Stimulated activated naive CD8-positive, alpha-beta T cell treated with anti-CD3 and anti-CD28 coated beads, Interleukin-15, Interleukin-2, amounts not matched to agents 100 ng/mL and 50 ng/mL, for 24 hours (primary cell): ENCODE measurements at regions not wholly inside any gene's neighbourhood (a gene's known extent, or its start where the extent isn't known, plus 50 kb on each side); places are given as distances from the start of the nearest gene placed in this dataset.

ENCODE experiments used
- H3K27ac Mint-ChIP-seq: one replicate; pipeline ENCODE4 v1.8.0; 2021; ENCODE audit warnings: mild to moderate bottlenecking, mixed read lengths
- H3K27me3 Mint-ChIP-seq: one replicate; pipeline ENCODE4 v1.8.0; 2021; ENCODE audit warnings: mixed read lengths
- H3K36me3 Mint-ChIP-seq: one replicate; pipeline ENCODE4 v1.8.0; 2021; ENCODE audit warnings: low read depth, mixed read lengths
- H3K4me1 Mint-ChIP-seq: one replicate; pipeline ENCODE4 v1.8.0; 2021; ENCODE audit warnings: low read depth, mixed read lengths
- H3K4me3 Mint-ChIP-seq: one replicate; pipeline ENCODE4 v1.8.0; 2021; ENCODE audit warnings: mild to moderate bottlenecking, mixed read lengths
- H3K9me3 Mint-ChIP-seq: one replicate; pipeline ENCODE4 v1.8.0; 2021; ENCODE audit warnings: mixed read lengths

DNA sequence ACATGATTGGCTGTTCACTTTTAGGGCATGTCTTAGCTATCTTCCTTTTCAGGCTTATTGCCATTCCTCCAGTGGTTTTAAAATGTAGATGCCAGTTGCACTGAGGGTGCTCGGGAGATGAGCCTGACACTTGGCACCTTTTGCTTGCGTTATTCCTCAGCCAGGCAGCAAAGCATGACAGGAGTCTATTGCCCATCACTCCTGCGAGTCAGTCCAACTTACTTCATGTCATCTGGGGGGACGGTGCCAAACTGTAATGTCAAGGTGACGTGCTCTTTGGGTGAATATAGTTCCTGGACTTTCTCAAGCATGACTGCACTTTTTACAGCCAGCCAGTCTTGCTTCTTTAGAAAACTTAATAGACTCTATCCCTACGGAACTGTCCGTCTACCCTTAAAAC lies 406.0 kb upstream of the C2CD4B start:
- Mint-ChIP-seq H3K9me3 (no peaks in the 10 kb centered on the region), H3K27ac (no peak overlapping the region), H3K36me3 (no peaks in the 10 kb centered on the region), H3K4me1 (no peaks in the 10 kb centered on the region), H3K27me3 (peaks cover 3% of the 10 kb centered on the region), H3K4me3 (no peak overlapping the region)

DNA sequence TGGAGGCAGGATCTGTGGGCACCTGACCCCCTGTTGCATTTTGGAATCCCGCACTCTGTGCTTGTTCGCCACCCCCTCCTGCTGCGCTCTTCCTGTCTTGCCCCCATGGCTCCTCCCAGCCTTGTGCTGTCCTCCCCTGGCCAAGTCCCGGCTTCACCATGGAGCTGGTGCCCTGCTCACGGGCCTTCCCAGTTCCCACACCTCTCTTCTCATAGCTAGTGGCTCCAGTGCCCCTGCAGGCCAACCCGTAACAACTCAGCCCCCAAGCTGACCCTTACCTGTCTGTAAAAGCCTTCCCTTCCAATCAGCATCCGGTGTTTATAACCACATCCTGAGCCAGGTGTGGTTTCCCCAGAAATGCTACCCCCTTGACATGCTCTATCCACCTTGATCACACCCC lies 407.7 kb upstream of the C2CD4B start:
- Mint-ChIP-seq H3K27ac (no peak overlapping the region), H3K36me3 (no peaks in the 10 kb centered on the region), H3K4me3 (no peak overlapping the region), H3K27me3 (peaks cover 3% of the 10 kb centered on the region), H3K9me3 (no peaks in the 10 kb centered on the region), H3K4me1 (no peaks in the 10 kb centered on the region)

DNA sequence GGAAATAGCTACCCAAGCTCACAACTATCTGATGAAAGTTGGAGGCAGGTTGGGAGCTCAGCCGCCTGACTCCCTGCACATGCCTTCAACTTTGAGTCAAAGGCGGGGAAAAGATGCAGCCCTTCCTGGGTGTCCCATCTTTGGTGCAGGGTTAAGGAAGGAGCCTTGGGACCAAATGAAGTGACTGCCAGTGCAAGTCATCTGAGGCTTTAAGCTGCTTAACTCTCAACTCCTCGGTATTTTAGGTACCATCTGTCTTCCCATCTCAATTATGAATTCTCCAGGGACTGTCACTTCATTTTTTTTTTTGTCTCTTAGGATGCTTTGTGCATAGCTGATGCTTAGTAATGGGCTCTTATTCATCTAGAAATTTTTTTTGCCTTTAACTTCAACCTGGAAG lies 408.8 kb upstream of the C2CD4B start:
- H3K36me3 Mint-ChIP-seq, result no peaks in the 10 kb centered on the region
- H3K4me1 Mint-ChIP-seq, result no peaks in the 10 kb centered on the region
- no peaks in the 10 kb centered on the region for H3K9me3 Mint-ChIP-seq
- H3K27ac Mint-ChIP-seq, result no peak overlapping the region
- no peak overlapping the region for H3K4me3 Mint-ChIP-seq
- H3K27me3 Mint-ChIP-seq, result peaks cover 3% of the 10 kb centered on the region

DNA sequence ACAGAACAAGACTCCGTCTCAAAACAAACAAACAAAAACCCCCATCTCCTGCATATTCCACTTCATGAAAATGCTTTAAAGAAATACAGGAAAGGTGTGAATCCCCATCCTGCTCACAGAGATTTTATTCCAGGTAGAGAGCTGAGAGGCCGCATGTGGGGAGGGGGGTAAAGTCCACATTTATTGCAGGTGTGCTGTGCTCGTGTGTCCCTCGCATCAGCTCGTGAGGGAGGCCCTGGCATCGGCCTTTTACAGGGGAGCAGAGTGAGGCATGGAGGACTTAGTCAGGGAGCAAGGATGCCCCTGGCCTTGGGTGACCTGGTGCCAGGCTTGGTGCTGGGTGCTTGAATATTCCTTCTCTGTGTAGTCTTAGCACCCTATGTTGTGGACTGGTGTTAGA lies 413.5 kb upstream of the C2CD4B start:
- no peaks in the 10 kb centered on the region for H3K36me3 Mint-ChIP-seq
- H3K27ac Mint-ChIP-seq, result no peak overlapping the region
- H3K4me3 Mint-ChIP-seq, result no peak overlapping the region
- H3K27me3 Mint-ChIP-seq, result peaks cover 10% of the 10 kb centered on the region
- no peaks in the 10 kb centered on the region for H3K4me1 Mint-ChIP-seq
- no peaks in the 10 kb centered on the region for H3K9me3 Mint-ChIP-seq

DNA sequence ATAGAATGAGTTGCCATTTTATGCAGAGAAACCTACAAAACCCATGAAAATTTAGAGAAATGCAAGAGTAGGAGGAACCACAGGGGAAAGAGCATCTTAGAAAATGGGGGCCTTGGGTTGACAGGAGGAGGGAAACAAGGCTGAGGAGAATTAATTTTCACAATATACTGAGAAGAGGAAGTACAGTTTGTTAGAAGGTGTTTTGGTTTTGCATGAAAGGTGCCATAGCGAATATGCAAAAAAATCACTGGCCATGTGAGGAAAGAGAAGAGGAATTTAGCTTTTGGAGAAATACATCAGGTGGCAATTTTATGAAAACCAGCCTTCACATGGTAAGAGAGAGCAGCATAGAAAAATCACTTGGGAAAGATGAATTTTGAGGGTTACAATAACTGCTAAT lies 413.9 kb upstream of the C2CD4B start:
- Mint-ChIP-seq H3K27ac (no peak overlapping the region), H3K4me1 (no peaks in the 10 kb centered on the region)

DNA sequence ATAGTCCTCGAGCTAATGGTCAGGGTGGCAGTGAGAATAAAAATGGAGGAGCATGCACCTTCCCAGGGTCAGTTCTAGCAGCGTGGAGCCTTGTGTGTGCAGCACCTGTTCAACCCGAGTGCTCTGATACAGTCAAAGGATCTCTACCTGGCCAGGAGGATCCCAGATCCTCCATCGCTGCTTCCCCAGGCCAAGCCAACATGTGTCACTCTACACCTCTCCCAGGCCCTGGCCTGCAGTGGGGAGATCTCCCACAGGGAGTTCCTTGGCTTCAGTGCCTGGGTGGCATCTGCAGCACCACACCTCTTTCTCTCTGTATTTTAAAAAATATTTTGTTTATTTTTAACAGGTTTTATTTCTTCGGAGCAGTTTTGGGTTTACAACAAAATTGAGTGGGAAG lies 414.8 kb upstream of the C2CD4B start:
- Mint-ChIP-seq H3K27ac (no peak overlapping the region), H3K27me3 (peaks cover 10% of the 10 kb centered on the region)

More for the DNA sequence above, 413.9 kb upstream of the C2CD4B start:
- Mint-ChIP-seq H3K36me3 (no peaks in the 10 kb centered on the region), H3K9me3 (no peaks in the 10 kb centered on the region), H3K4me3 (no peak overlapping the region), H3K27me3 (peaks cover 10% of the 10 kb centered on the region)

DNA sequence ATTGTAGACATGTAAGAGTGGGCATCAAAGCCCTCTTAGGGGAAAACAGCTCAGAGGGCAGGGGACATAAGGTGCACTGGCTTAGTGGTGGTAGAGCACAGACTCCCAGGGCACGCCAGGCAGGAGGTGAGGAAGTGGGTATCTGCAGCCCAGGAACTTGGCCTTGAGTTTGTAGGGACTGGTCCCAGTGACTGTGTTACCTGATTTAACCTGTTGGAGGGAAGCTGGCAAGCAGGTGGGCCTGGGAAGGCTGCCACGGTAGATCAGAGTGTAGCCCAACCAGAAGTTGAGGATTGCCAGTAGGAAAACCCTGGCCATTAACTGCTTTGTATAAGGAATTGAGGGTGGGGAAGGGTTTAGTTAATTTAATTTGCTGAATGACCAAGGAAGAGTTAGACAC lies 417.5 kb upstream of the C2CD4B start:
- peaks cover 10% of the 10 kb centered on the region for H3K27me3 Mint-ChIP-seq

More for the DNA sequence above, 414.8 kb upstream of the C2CD4B start:
- H3K9me3 Mint-ChIP-seq, result no peaks in the 10 kb centered on the region
- no peaks in the 10 kb centered on the region for H3K36me3 Mint-ChIP-seq
- H3K4me1 Mint-ChIP-seq, result no peaks in the 10 kb centered on the region
- no peak overlapping the region for H3K4me3 Mint-ChIP-seq

DNA sequence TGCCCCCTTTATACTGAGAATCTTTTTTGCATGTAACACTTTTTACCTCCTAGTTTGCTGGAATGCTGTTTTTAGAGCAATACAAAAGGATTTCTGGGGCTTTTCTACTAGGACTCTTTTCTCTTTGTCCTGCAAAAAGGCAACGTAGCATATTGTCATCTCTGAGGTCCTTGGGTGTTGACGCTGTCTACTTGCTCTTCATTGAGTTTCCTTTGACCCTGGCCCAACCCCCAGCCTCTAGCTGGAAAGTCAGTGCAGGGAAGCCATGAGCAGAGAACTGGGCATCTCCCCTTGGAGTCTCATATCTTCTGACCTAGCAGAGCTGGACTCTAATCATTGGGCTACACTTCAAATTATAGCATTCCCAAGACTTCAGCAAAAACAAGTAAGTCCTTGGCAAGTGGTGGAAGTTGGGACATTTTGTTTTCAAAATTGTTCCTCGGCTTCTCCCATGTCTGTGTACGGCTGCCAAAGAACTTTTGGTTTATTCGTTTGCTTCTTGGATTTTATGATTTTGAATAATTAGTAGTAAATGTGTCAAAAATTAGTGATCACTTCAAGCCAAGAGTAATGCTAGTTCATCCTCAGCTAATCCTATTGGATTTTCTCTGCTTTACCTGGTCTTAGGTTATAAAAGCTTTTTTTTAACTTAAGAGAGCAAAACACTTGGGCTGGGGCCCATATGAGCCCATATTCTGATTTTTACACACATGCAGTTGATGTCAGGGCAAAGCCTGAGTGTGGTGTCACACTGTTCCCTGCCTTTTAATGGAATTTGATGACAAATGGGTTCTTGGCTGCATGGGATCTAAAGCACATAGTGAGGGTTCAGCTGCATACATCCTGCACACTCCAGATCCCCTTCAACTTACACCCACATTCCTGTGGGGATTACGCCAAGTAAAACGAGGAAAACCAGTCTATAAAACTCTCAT lies 419.5 kb upstream of the C2CD4B start:
- Mint-ChIP-seq H3K36me3 (no peaks in the 10 kb centered on the region), H3K4me1 (no peaks in the 10 kb centered on the region), H3K9me3 (no peaks in the 10 kb centered on the region), H3K27me3 (peaks cover 14% of the 10 kb centered on the region), H3K27ac (no peak overlapping the region), H3K4me3 (no peak overlapping the region)

More for the DNA sequence above, 417.5 kb upstream of the C2CD4B start:
- Mint-ChIP-seq H3K36me3 (no peaks in the 10 kb centered on the region), H3K9me3 (no peaks in the 10 kb centered on the region), H3K4me3 (no peak overlapping the region), H3K27ac (no peak overlapping the region), H3K4me1 (no peaks in the 10 kb centered on the region)

DNA sequence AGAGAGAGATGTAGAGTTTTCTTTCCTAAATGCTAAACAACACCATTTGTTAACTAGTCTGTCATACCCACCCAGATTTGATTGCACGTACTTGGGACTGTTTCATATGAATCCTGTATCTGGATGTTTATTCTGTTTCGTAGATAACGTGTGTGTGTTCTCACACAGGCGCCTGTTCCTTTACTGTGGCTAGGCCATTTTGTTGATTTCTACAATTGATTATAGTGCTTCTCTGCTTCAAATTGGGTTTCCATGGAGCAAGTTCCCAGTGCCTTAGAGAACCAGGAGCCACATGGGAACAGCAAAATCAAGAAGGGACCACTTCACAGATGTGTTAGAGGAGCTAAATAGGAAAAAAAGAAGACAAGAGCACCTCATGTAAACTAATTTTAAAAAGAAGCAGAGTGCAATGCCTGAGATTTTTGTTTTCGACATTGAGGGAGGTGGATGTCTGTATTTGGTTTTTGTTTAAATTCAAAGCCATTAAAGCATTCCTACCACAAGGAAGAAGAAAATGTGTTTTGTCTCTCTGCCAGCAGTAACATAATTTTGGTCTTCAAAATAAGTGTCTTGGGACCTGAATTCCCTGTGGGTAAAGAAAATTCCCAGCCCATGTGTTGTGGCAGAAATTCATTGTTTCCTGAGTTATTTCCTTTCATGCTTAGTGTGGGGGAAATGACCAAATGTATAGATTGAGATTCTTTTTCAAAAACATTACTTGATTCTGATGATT lies 424.0 kb upstream of the C2CD4B start:
- Mint-ChIP-seq H3K27ac (no peak overlapping the region), H3K4me1 (no peaks in the 10 kb centered on the region), H3K36me3 (no peaks in the 10 kb centered on the region)

DNA sequence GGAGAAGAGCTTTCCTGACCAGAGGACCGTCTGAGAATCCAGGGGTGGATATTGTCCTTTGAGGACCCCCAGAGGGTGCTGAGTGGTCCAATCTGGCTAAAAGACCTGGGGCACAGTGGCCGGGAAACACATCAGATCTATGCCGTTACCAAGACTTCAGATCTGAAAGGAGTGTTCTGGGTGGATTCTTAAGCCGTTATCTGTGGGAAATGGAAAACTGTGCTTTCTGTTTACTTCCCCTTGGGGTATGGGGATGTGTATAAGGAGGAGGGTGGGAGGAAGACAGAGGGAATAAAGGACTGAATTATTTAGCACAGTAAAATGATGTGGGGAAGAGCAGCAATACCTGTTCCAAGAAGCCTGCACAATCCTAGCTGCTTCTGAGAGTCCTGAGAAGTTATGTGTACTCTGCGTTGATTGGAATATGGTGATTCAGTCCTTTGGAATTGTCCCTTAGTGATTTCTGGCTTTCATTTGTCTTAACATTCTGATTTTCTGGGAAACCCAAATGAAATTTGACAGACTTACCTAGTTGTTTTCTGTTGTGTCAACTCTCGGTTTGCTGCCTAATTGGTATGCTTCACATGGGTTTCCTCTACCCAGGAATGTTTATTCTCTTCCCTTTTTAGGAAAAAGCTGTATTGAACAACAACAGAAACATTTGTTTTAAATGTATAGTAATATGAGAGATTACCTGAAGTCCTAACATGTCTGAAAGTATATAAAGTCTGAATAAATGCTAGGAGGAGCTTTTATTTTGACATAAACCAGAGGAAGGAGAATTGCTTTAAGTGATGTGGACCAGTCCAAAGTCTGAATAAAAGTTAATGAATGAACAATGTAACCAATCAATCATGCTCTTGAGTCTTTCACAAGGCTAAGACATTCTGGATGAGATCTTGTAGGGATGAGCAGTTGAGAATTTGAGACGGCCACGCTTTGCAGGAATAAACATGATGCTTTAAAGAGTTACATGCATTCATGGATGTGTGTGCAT lies 427.1 kb upstream of the C2CD4B start:
- H3K27ac Mint-ChIP-seq, result no peak overlapping the region
- H3K9me3 Mint-ChIP-seq, result no peaks in the 10 kb centered on the region
- peaks cover 34% of the 10 kb centered on the region for H3K27me3 Mint-ChIP-seq
- no peak overlapping the region for H3K4me3 Mint-ChIP-seq
- no peaks in the 10 kb centered on the region for H3K36me3 Mint-ChIP-seq
- H3K4me1 Mint-ChIP-seq, result no peaks in the 10 kb centered on the region

More for the DNA sequence above, 424.0 kb upstream of the C2CD4B start:
- no peak overlapping the region for H3K4me3 Mint-ChIP-seq
- H3K9me3 Mint-ChIP-seq, result no peaks in the 10 kb centered on the region
- peaks cover 19% of the 10 kb centered on the region for H3K27me3 Mint-ChIP-seq

DNA sequence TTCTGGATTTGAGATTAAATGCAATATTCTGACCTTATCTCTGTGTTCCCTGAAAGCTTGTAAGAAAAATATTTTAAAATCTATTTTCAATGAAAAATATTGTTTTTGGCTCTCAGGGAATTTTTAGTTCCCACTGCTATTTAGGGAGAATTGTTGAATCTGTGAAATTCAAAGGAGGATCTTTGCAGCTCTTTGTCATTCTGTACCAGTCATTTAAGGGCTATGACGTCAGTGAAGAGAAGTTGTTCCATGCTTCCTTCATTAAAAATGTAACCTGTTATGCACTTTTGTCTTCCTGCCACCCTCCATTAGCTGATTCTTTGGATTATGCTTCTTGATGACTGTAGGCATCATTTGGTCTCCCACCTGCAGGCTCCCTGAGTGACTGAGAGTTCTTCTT lies 427.8 kb upstream of the C2CD4B start:
- Mint-ChIP-seq H3K27me3 (peaks cover 35% of the 10 kb centered on the region), H3K4me3 (no peak overlapping the region), H3K36me3 (no peaks in the 10 kb centered on the region), H3K4me1 (no peaks in the 10 kb centered on the region), H3K27ac (no peak overlapping the region), H3K9me3 (no peaks in the 10 kb centered on the region)

DNA sequence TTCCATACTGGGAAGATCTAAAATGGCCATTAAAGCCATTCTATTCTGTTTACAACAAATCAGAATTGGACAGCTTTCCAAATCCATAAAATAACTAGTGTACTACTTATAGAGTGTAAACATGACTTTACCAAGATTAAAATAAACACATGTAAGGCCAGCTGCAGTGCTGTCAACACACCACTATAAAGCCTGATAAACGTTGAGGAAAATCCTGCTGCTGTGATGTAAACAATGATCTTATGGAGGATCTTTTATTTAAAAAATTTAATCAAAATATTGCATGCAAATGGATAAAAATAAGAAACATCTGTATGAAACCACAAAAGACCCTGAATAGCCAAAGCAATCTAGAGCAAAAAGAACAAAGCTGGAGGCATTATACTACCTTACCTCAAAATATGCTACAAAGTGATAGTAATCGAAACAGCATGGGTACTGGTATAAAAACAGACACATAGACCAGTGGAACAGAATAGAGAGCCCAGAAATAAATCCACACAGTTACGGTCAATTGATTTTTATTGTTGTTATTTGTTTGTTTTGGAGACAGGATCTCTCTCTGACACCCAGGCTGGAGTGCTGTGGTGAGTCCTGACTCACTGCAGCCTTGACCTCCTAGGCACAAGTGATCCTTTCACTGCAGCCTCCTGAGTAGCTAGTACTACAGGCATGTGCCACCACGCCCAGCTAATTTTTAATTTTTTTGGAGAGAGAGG lies 428.8 kb upstream of the C2CD4B start:
- Mint-ChIP-seq H3K9me3 (no peaks in the 10 kb centered on the region), H3K36me3 (no peaks in the 10 kb centered on the region), H3K4me3 (no peak overlapping the region), H3K27me3 (peaks cover 36% of the 10 kb centered on the region), H3K27ac (no peak overlapping the region), H3K4me1 (no peaks in the 10 kb centered on the region)

DNA sequence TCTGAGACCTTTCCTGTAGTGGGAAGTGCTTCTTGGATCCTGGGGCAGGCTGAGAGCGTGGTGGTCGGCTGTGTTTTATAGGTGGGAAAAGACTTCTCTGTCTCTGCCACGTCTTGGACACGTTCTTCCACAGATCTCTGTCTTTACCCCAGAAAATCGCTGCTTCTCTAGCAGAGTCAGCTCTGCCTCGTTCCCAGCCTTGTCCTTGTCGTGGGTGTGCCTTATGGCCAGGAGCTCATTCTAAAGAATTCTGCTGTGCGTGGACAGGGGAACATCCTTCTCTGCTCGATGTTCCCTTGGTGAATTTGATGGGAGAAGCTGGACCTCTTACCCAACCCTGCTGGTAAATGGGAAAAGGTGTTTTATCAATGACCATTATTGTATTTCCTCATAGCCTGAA lies 433.1 kb upstream of the C2CD4B start:
- H3K4me1 Mint-ChIP-seq, result no peaks in the 10 kb centered on the region
- H3K4me3 Mint-ChIP-seq, result no peak overlapping the region
- H3K36me3 Mint-ChIP-seq, result no peaks in the 10 kb centered on the region
- no peak overlapping the region for H3K27ac Mint-ChIP-seq
- peaks cover 35% of the 10 kb centered on the region for H3K27me3 Mint-ChIP-seq
- H3K9me3 Mint-ChIP-seq, result no peaks in the 10 kb centered on the region
